ENCODE measurements at regions not wholly inside any gene's neighbourhood (a gene's known extent, or its start where the extent isn't known, plus 50 kb on each side); places are given as distances from the start of the nearest gene placed in this dataset.
A peak's percentile ranks its signal among the peaks of the same experiment; 100 is the strongest.

DNA sequence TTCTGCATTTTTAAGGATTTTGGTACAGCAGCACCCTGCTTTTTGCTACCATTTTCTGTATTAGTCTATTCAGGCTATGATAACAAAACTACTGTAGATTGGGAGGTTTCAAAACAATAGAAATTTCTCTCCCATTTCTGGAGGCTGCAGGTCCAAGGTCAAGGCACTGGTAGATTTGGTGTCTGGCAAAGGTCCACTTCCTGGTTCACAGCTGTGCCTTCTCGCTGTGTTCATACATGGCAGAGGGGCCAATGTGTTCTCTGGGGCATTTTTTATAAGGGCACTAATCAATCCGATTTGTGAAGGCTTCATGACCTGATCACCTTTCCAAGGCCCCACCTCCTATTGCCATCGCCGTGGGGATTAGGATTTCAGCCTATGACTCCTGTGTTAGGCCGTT, 268.1 kb upstream of the RTL1 start:
- peaks cover 0 to 19% of the 10 kb centered on the region in 2 donors for H3K9me3 ChIP-seq
- no peaks in the 10 kb centered on the region for H3K4me1 ChIP-seq
- no peaks in the 10 kb centered on the region for H3K27me3 ChIP-seq
- H3K4me3 ChIP-seq: no peak overlapping the region
- no peaks in the 10 kb centered on the region for H3K36me3 ChIP-seq
- TF ChIP-seq, protein P1, sequence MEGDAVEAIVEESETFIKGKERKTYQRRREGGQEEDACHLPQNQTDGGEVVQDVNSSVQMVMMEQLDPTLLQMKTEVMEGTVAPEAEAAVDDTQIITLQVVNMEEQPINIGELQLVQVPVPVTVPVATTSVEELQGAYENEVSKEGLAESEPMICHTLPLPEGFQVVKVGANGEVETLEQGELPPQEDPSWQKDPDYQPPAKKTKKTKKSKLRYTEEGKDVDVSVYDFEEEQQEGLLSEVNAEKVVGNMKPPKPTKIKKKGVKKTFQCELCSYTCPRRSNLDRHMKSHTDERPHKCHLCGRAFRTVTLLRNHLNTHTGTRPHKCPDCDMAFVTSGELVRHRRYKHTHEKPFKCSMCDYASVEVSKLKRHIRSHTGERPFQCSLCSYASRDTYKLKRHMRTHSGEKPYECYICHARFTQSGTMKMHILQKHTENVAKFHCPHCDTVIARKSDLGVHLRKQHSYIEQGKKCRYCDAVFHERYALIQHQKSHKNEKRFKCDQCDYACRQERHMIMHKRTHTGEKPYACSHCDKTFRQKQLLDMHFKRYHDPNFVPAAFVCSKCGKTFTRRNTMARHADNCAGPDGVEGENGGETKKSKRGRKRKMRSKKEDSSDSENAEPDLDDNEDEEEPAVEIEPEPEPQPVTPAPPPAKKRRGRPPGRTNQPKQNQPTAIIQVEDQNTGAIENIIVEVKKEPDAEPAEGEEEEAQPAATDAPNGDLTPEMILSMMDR (IDR thresholded peaks at IDR 0.05): no peak
- no peak for DNase-seq (ENCODE audit: low spot score)
- H3K27ac ChIP-seq: no peak overlapping the region

DNA sequence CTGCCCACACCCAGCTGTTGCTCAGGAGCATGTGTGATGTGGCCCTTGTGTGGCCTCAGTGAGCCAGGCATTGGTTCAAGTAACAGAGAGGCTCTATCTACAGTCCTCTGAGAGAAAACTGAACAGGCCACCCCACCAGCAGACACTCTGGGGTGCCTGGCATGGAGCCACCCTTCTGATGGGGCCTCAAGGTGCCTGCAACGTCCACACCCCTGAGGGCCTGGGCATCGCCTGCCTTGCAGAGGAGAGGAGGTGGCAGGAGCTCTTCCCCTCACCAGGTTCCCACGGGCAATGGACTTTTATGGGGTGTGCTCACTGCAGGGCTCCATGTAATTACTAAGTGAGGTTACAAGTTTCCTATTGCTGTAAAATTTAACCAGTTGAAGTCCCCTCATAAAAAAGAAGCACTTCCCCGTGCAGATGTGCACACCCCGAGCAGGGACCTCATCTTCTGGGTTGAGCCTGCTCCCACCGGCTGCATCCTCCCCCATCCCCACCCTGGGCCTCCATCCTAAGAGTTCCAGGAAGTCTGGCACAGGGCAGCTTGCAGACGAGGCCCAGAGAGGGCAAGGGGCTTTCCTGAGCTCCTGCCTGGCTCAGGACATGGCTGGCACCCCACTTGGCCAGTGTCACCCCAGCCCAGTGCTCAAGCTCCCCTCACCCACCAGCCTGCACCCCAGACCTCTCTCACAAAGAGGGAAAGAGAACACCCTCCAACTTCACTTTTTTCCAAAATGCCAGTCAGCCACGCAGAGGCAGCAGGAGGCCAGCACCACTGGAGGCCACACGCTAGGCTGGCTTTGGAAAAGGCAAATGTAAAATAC, 270.4 kb upstream of the RTL1 start:
- Histone ChIP-seq H3K36me3 (no peaks in the 10 kb centered on the region), H3K4me1 (no peaks in the 10 kb centered on the region), H3K4me3 (no peak overlapping the region), H3K9me3 (peaks cover 0 to 6% of the 10 kb centered on the region in 2 donors), H3K27me3 (no peaks in the 10 kb centered on the region), H3K27ac (no peak overlapping the region)
- no peak for DNase-seq (ENCODE audit: low spot score)
- TF ChIP-seq, protein P1 (IDR thresholded peaks at IDR 0.05): no peak

DNA sequence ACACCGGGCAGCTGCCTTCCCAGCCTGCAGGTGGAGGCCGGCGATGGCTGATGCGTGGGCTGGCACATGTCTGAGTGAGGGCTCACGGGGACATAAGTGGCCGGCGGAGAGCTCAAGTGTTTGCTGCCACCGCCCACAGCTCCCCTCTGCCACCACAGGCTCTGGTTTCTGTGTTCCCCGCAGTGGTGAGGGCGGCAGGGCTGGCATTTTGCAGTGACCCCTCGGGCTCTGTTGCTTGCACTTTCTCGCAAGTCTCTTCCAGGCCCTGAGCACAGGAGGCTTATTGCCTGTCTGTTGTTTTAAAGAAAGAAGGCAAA, 271.0 kb upstream of the RTL1 start:
- DNase-seq (ENCODE audit: low spot score): no peak
- peaks cover 0 to 6% of the 10 kb centered on the region in 2 donors for H3K9me3 ChIP-seq
- no peak overlapping the region for H3K27ac ChIP-seq
- no peaks in the 10 kb centered on the region for H3K4me1 ChIP-seq
- TF ChIP-seq, protein P1 (IDR thresholded peaks at IDR 0.05): no peak
- H3K36me3 ChIP-seq: no peaks in the 10 kb centered on the region
- H3K27me3 ChIP-seq: no peaks in the 10 kb centered on the region
- no peak overlapping the region for H3K4me3 ChIP-seq

DNA sequence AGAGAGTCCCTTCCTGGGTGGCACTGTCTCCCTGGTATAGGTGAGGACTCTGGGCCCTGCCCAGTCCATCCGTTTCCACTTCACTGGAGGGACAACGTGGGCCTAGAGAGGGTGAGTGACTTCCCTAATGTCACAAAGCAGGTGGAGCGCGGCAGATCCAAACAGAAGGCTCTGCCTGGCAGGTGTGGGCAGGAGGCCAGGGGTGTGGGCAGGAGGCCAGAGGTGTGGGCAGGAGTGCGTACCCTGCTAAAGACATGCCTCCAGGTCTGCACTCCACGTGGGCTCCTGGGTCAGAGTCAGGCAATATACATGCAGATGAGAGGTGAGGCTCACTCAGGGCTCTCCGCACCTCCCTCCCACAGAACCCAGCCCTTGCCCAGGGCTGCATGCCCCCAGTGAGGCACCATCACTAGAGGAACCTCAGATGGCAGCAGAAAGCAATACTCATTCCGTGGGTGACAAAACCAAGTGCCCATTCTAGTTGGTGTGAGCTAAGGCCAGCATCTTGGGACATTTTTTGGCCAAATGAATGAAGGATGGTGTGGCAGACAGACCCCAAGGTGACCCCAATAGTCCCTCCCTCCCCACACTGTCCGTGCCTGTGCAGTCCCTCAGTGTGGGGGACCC, 271.6 kb upstream of the RTL1 start:
- peak; percentile 51 for DNase-seq (ENCODE audit: low spot score)
- TF ChIP-seq, protein P1 (IDR thresholded peaks at IDR 0.05): no peak
- no peaks in the 10 kb centered on the region for H3K4me1 ChIP-seq
- no peaks in the 10 kb centered on the region for H3K36me3 ChIP-seq
- H3K27ac ChIP-seq: no peak overlapping the region
- H3K27me3 ChIP-seq: no peaks in the 10 kb centered on the region
- no peak overlapping the region for H3K4me3 ChIP-seq
- H3K9me3 ChIP-seq: peaks cover 0 to 6% of the 10 kb centered on the region in 2 donors

DNA sequence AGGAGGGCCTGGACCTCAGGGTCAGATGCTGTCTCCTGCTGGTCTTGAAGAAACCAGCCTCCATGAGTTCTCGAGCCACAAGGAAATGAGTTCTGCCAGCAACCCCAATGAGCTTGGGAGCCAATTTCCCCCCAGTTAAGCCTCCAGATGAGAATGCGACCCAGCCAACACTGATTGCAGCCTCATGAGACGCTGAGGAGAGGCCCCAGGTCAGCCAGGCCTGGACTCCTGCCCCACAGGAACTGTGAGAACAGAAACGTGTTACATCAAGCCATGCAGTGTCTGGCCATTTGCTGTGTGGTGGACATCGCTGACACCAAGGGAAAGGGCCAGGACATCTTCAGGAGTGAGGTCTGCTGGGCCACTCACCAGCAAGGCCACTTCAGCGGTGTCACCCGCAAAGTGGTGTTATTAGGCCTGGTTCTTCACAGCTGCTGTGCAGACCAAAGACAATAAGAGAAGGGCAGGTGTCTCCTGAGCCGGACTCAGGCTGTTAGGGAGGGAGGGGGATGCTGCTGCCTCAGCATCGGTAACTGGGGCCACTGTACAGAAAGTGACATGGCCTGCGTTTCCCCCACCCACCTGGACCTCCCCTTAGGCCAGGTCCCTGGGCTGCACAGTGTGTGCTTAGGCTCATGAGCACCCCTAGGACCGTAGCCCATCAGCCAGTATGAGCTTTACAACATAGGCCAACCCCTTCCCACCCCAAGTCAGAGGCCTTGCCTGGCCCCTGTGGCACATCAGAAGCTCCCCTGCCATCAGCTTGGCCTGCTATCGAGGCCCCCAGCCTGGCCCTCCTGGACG, 272.4 kb upstream of the RTL1 start:
- no peaks in the 10 kb centered on the region for H3K36me3 ChIP-seq
- TF ChIP-seq, protein P1 (IDR thresholded peaks at IDR 0.05): no peak
- H3K27ac ChIP-seq: no peak overlapping the region
- peaks cover 0 to 6% of the 10 kb centered on the region in 2 donors for H3K9me3 ChIP-seq
- no peaks in the 10 kb centered on the region for H3K27me3 ChIP-seq
- H3K4me1 ChIP-seq: no peaks in the 10 kb centered on the region
- DNase-seq (ENCODE audit: low spot score): peak; percentile 40
- H3K4me3 ChIP-seq: no peak overlapping the region

Data from right atrium auricular region (tissue), 2 donors.